SU-DHL-6 (cell line): ENCODE measurements at regions not wholly inside any gene's neighbourhood (a gene's known extent, or its start where the extent isn't known, plus 50 kb on each side); places are given as distances from the start of the nearest gene placed in this dataset.

Source experiments
- EZH2phosphoT487 ChIP-seq: fragments of 200-600 bp; sonication (generic), shearing (Covaris generic); conservative IDR thresholded peaks from 2 replicates; pipeline ENCODE4 v1.6.1; 2018; ENCODE audit warnings: mild to moderate bottlenecking, antibody characterized with exemption, low read length, moderate library complexity, mixed read lengths
- TF ChIP-seq, protein P1 (sequence below): fragments of 200-600 bp; sonication (generic); IDR thresholded peaks from one replicate; pipeline ENCODE4 v1.5.1; 2017; ENCODE audit warnings: antibody characterized with exemption, mild to moderate bottlenecking, low read length, moderate library complexity; ENCODE audit not compliant: insufficient read depth, poor library complexity, severe bottlenecking

DNA sequence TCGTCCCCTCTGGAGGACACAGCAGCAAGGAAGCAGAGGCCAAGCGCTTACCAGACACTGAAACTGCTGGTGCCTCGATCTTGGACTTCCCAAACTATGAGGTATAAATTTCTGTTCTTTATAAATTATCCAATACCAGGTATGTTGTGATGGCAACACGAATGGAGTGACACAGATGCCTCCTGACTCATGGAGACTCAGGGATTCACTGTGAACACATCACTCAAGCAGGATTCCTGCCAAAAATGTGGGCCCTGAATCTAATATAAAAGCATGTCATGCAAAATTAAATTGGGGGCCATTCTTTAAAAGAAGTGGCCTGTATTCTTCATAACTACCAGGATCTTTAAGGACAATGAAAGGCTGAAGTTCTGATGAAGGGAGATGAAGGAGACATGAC, 52.5 kb upstream of the SLC22A23 start:
- TF ChIP-seq, protein P1, sequence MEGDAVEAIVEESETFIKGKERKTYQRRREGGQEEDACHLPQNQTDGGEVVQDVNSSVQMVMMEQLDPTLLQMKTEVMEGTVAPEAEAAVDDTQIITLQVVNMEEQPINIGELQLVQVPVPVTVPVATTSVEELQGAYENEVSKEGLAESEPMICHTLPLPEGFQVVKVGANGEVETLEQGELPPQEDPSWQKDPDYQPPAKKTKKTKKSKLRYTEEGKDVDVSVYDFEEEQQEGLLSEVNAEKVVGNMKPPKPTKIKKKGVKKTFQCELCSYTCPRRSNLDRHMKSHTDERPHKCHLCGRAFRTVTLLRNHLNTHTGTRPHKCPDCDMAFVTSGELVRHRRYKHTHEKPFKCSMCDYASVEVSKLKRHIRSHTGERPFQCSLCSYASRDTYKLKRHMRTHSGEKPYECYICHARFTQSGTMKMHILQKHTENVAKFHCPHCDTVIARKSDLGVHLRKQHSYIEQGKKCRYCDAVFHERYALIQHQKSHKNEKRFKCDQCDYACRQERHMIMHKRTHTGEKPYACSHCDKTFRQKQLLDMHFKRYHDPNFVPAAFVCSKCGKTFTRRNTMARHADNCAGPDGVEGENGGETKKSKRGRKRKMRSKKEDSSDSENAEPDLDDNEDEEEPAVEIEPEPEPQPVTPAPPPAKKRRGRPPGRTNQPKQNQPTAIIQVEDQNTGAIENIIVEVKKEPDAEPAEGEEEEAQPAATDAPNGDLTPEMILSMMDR = no peak
- no peak for TF ChIP-seq EZH2phosphoT487
